IMR-90 (cell line): ENCODE measurements at regions not wholly inside any gene's neighbourhood (a gene's known extent, or its start where the extent isn't known, plus 50 kb on each side); places are given as distances from the start of the nearest gene placed in this dataset.

Experiments used
- ATAC-seq: fragments of 200-7000 bp; cut with Tn5 transposase; 2 replicates; pipeline ENCODE4 v1.9.1; 2020; ENCODE audit warnings: low read depth, mild to moderate bottlenecking, moderate library complexity
- BruUV-seq: library from RNA; stranded (reverse); fragments of 400-500 nt; replicated peaks from 2 replicates; lab custom pipeline; 2021; lab: Mats Ljungman, UMichigan
- CTCF ChIA-PET: fragments of 300-600 bp; formaldehyde crosslinking; extraction: SDS; loops from one replicate; lab custom pipeline; 2021; ENCODE audit warnings: antibody characterized with exemption; lab: Yijun Ruan, JAX
- POLR2A ChIA-PET: fragments of 300-600 bp; sonication (Branson Sonifier 250); formaldehyde crosslinking; loops from one replicate; lab custom pipeline; 2022; ENCODE audit warnings: antibody characterized with exemption; ENCODE audit not compliant: unreplicated experiment; lab: Charles Lee
- DNase-seq: peaks from one replicate; pipeline ENCODE4 v3.0.0; 2013
- H2AFZ ChIP-seq: replicated peaks from 2 replicates; pipeline ENCODE3; 2013; ENCODE audit warnings: low read length, mild to moderate bottlenecking; ENCODE audit not compliant: poor library complexity
- H2AK5ac ChIP-seq: 2 replicates; pipeline ENCODE4 v1.6.1; 2013; ENCODE audit warnings: low read depth, low read length, inconsistent platforms
- H2AK9ac ChIP-seq: replicated peaks from 2 replicates; pipeline ENCODE3; 2013; ENCODE audit warnings: mild to moderate bottlenecking, low read depth, low read length, moderate library complexity; ENCODE audit not compliant: poor library complexity
- H2BK120ac ChIP-seq: 2 replicates; pipeline ENCODE4 v1.6.1; 2013; ENCODE audit warnings: low read depth, low read length, inconsistent platforms
- H2BK15ac ChIP-seq: 3 replicates; pipeline ENCODE4 v1.6.1; 2013; ENCODE audit warnings: low read depth, low read length, inconsistent platforms
- H2BK20ac ChIP-seq: 2 replicates; pipeline ENCODE4 v1.6.1; 2013; ENCODE audit warnings: low read depth, mild to moderate bottlenecking, inconsistent platforms, low read length, moderate library complexity
- H2BK5ac ChIP-seq: 2 replicates; pipeline ENCODE4 v1.6.1; 2013; ENCODE audit warnings: mild to moderate bottlenecking, low read depth, low read length, inconsistent platforms; ENCODE audit not compliant: poor library complexity, severe bottlenecking
- H3K14ac ChIP-seq: replicated peaks from 2 replicates; pipeline ENCODE4 v1.6.1; 2013; ENCODE audit warnings: low read depth, low read length, inconsistent platforms
- H3K18ac ChIP-seq: 2 replicates; pipeline ENCODE4 v1.6.1; 2013; ENCODE audit warnings: low read depth, low read length, control low read depth
- H3K23ac ChIP-seq: 2 replicates; pipeline ENCODE4 v1.6.1; 2013; ENCODE audit warnings: low read depth, low read length, inconsistent platforms
- H3K27ac ChIP-seq: 2 replicates; pipeline ENCODE4 v1.5.1; 2013; ENCODE audit warnings: mild to moderate bottlenecking, control low read depth, low read length; ENCODE audit not compliant: insufficient read depth
- H3K27me3 ChIP-seq: 2 replicates; pipeline ENCODE4 v1.6.1; 2013; ENCODE audit warnings: low read length; ENCODE audit not compliant: control insufficient read depth, insufficient read depth
- H3K36me3 ChIP-seq: 2 replicates; pipeline ENCODE4 v1.6.1; 2013; ENCODE audit warnings: low read length, mixed read lengths; ENCODE audit not compliant: control insufficient read depth, insufficient read depth
- H3K4ac ChIP-seq: 2 replicates; pipeline ENCODE4 v1.6.1; 2013; ENCODE audit warnings: low read depth, low read length, inconsistent platforms
- H3K4me1 ChIP-seq: 2 replicates; pipeline ENCODE4 v1.6.1; 2013; ENCODE audit warnings: low read length, mixed read lengths; ENCODE audit not compliant: control insufficient read depth, insufficient read depth
- H3K4me2 ChIP-seq: 2 replicates; pipeline ENCODE4 v1.6.1; 2013; ENCODE audit warnings: low read depth, mild to moderate bottlenecking, control low read depth, low read length, moderate library complexity
- H3K4me3 ChIP-seq: 2 replicates; pipeline ENCODE4 v1.5.1; 2013; ENCODE audit warnings: low read depth, mild to moderate bottlenecking, control low read depth, low read length, moderate library complexity; ENCODE audit not compliant: insufficient read depth
- H3K56ac ChIP-seq: 2 replicates; pipeline ENCODE4 v1.6.1; 2013; ENCODE audit warnings: low read length, inconsistent platforms; ENCODE audit not compliant: insufficient read depth; ENCODE audit errors: extremely low read depth
- H3K79me1 ChIP-seq, 2 experiments: 2 replicates each; pipeline ENCODE4 v1.6.1; 2013; ENCODE audit warnings: low read length in 2 of 2, inconsistent platforms in 1 of 2, low read depth in 1 of 2
- H3K9ac ChIP-seq: 2 replicates; pipeline ENCODE4 v1.6.1; 2013; ENCODE audit warnings: low read depth, low read length, control low read depth
- H3K9me1 ChIP-seq: 2 replicates; pipeline ENCODE4 v1.6.1; 2013; ENCODE audit warnings: low read length, inconsistent platforms; ENCODE audit not compliant: insufficient read depth
- H3K9me3 ChIP-seq: 2 replicates; pipeline ENCODE4 v1.6.1; 2013; ENCODE audit warnings: low read length; ENCODE audit not compliant: control insufficient read depth, insufficient read depth
- H4K20me1 ChIP-seq: 2 replicates; pipeline ENCODE4 v1.6.1; 2013; ENCODE audit warnings: low read length, inconsistent platforms; ENCODE audit not compliant: insufficient read depth
- H4K5ac ChIP-seq: 2 replicates; pipeline ENCODE4 v1.6.1; 2013; ENCODE audit warnings: mild to moderate bottlenecking, low read depth, low read length, control low read depth
- H4K8ac ChIP-seq, 2 experiments: 2 replicates each; pipeline ENCODE4 v1.6.1; 2013; ENCODE audit warnings: low read depth in 2 of 2, low read length in 2 of 2, control low read depth in 1 of 2, inconsistent platforms in 1 of 2
- H4K91ac ChIP-seq: 2 replicates; pipeline ENCODE4 v1.6.1; 2013; ENCODE audit warnings: low read depth, low read length, inconsistent platforms; ENCODE audit not compliant: insufficient read depth
- BHLHE40 ChIP-seq: fragments of 150-350 bp; IDR thresholded peaks from 2 replicates; pipeline ENCODE4 v1.6.1; 2016; ENCODE audit warnings: mild to moderate bottlenecking, low read depth, low read length
- CEBPB ChIP-seq: IDR thresholded peaks from 2 replicates; pipeline ENCODE4 v1.6.1; 2012; ENCODE audit warnings: low read depth, low read length, improper control_type of control experiment
- CHD1 ChIP-seq: IDR thresholded peaks from 2 replicates; pipeline ENCODE4 v1.6.1; 2012; ENCODE audit warnings: low read depth, low read length, improper control_type of control experiment
- FOS ChIP-seq: fragments of 150-350 bp; IDR thresholded peaks from 2 replicates; pipeline ENCODE4 v1.6.1; 2016; ENCODE audit warnings: low read depth, low read length
- MAFK ChIP-seq: IDR thresholded peaks from 2 replicates; pipeline ENCODE4 v1.6.1; 2012; ENCODE audit warnings: low read depth, low read length, improper control_type of control experiment
- MAZ ChIP-seq: IDR thresholded peaks from 2 replicates; pipeline ENCODE4 v1.6.1; 2012; ENCODE audit warnings: low read depth, mild to moderate bottlenecking, low read length, improper control_type of control experiment, moderate library complexity, borderline replicate concordance
- MXI1 ChIP-seq: IDR thresholded peaks from 2 replicates; pipeline ENCODE4 v1.6.1; 2012; ENCODE audit warnings: low read depth, mild to moderate bottlenecking, low read length, moderate library complexity, borderline replicate concordance
- NFE2L2 ChIP-seq: fragments of 150-350 bp; IDR thresholded peaks from 2 replicates; pipeline ENCODE4 v1.6.1; 2016; ENCODE audit warnings: low read depth, mild to moderate bottlenecking, low read length
- POLR2A ChIP-seq: IDR thresholded peaks from 2 replicates; pipeline ENCODE4 v1.6.1; 2012; ENCODE audit warnings: mild to moderate bottlenecking, low read depth, low read length
- RAD21 ChIP-seq: IDR thresholded peaks from 2 replicates; pipeline ENCODE4 v1.6.1; 2012; ENCODE audit warnings: low read length, improper control_type of control experiment
- RCOR1 ChIP-seq: IDR thresholded peaks from 2 replicates; pipeline ENCODE4 v1.6.1; 2012; ENCODE audit warnings: mild to moderate bottlenecking, low read length, improper control_type of control experiment; ENCODE audit not compliant: insufficient replicate concordance
- RFX5 ChIP-seq: IDR thresholded peaks from 2 replicates; pipeline ENCODE4 v1.8.0; 2012; ENCODE audit warnings: low read depth, mild to moderate bottlenecking, low read length, moderate library complexity
- SMC3 ChIP-seq: fragments of 150-350 bp; IDR thresholded peaks from 2 replicates; pipeline ENCODE4 v1.6.1; 2016; ENCODE audit warnings: low read depth, mild to moderate bottlenecking, antibody characterized with exemption, low read length, moderate library complexity
- WGBS, 2 experiments: methylation state at CpG; one replicate each; pipeline versions ENCODE4 v1.1.5 to v1.1.7; 2013; ENCODE audit warnings: missing lambda C conversion rate in 2 of 2; ENCODE audit not compliant: insufficient read length in 1 of 2; ENCODE audit errors: extremely low coverage in 2 of 2; 5-methylcytosine and 5-hydroxymethylcytosine counted together
- dilution Hi-C: fragments of 300-500 bp; cut with HindIII; formaldehyde crosslinking; loops from one replicate; pipeline ENCODE4 v1.14.3; 2018; ENCODE audit warnings: low sequenced_read_pairs; ENCODE audit not compliant: unreplicated experiment
- in situ Hi-C: fragments of 300-500 bp; cut with MboI; formaldehyde crosslinking; loops from 3 replicates; pipeline ENCODE4 v1.14.3; 2019; ENCODE audit warnings: low sequenced_read_pairs, inconsistent platforms, mixed read lengths
- intact Hi-C: fragments of 100-400 bp; cut with micrococcal nuclease; formaldehyde crosslinking; loops from 2 replicates; pipeline ENCODE4 v1.10.0; 2022
- TF ChIP-seq, protein P1 (sequence below): conservative IDR thresholded peaks from 2 replicates; pipeline ENCODE4 v1.5.1; 2012; ENCODE audit warnings: mild to moderate bottlenecking, low read depth, low read length, improper control_type of control experiment
- TF ChIP-seq, protein P2 (sequence below): fragments of 150-350 bp; IDR thresholded peaks from 2 replicates; pipeline ENCODE4 v1.6.1; 2016; ENCODE audit warnings: low read depth, mild to moderate bottlenecking, low read length, moderate library complexity, borderline replicate concordance
- TF ChIP-seq, protein P3 (sequence below): fragments of 150-350 bp; IDR thresholded peaks from 2 replicates; pipeline ENCODE4 v1.6.1; 2017; ENCODE audit warnings: mild to moderate bottlenecking, antibody characterized with exemption, low read length, low read depth

DNA sequence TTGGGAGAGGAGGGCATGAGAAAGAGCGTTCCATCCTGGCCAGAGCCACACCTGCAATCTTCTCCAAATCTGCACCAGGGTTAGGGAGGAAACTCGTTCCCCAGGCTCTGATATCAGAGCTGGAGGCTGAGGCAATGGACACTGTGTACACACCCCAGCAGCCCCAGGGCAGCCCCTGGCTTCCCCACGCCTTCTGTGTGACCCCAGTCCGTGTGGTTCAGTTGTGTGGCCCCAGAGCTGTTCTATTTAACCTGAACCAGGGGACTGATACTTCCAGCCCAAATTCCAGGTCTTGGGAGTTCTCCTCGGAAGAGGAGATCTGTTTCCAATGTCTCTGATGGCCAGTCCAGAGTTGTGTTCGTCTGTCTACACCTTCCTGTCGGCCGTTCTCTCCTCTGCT, 242.6 kb upstream of the EXOC2 start:
- TF ChIP-seq CEBPB, result no peak
- TF ChIP-seq POLR2A, result no peak
- no peak for TF ChIP-seq MXI1
- TF ChIP-seq, protein P1, sequence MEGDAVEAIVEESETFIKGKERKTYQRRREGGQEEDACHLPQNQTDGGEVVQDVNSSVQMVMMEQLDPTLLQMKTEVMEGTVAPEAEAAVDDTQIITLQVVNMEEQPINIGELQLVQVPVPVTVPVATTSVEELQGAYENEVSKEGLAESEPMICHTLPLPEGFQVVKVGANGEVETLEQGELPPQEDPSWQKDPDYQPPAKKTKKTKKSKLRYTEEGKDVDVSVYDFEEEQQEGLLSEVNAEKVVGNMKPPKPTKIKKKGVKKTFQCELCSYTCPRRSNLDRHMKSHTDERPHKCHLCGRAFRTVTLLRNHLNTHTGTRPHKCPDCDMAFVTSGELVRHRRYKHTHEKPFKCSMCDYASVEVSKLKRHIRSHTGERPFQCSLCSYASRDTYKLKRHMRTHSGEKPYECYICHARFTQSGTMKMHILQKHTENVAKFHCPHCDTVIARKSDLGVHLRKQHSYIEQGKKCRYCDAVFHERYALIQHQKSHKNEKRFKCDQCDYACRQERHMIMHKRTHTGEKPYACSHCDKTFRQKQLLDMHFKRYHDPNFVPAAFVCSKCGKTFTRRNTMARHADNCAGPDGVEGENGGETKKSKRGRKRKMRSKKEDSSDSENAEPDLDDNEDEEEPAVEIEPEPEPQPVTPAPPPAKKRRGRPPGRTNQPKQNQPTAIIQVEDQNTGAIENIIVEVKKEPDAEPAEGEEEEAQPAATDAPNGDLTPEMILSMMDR, result no peak
- TF ChIP-seq RCOR1, result no peak
- TF ChIP-seq RAD21, result no peak
- TF ChIP-seq MAFK, result no peak
- no peak for TF ChIP-seq BHLHE40
- TF ChIP-seq NFE2L2, result no peak
- TF ChIP-seq CHD1, result no peak
- TF ChIP-seq, protein P2, sequence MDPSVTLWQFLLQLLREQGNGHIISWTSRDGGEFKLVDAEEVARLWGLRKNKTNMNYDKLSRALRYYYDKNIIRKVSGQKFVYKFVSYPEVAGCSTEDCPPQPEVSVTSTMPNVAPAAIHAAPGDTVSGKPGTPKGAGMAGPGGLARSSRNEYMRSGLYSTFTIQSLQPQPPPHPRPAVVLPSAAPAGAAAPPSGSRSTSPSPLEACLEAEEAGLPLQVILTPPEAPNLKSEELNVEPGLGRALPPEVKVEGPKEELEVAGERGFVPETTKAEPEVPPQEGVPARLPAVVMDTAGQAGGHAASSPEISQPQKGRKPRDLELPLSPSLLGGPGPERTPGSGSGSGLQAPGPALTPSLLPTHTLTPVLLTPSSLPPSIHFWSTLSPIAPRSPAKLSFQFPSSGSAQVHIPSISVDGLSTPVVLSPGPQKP, result no peak
- no peak for TF ChIP-seq MAZ
- TF ChIP-seq SMC3, result no peak
- no peak for TF ChIP-seq FOS
- TF ChIP-seq, protein P3, sequence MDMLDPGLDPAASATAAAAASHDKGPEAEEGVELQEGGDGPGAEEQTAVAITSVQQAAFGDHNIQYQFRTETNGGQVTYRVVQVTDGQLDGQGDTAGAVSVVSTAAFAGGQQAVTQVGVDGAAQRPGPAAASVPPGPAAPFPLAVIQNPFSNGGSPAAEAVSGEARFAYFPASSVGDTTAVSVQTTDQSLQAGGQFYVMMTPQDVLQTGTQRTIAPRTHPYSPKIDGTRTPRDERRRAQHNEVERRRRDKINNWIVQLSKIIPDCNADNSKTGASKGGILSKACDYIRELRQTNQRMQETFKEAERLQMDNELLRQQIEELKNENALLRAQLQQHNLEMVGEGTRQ, result no peak
- no peak for TF ChIP-seq RFX5
- dilution Hi-C loops (no loop called here), in situ Hi-C loops (no loop called here), intact Hi-C loops (loop anchor here (10.0 kb wide), 1 partner anchor 209 kb away; no protein-coding TSS in a partner anchor)
- H3K4me1 ChIP-seq, result no peaks in the 10 kb centered on the region
- no peak overlapping the region for H4K8ac ChIP-seq
- no peaks in the 10 kb centered on the region for H3K9me1 ChIP-seq
- ChIA-PET POLR2A (no interaction called here), CTCF (no interaction called here)
- H4K5ac ChIP-seq, result no peak overlapping the region
- no TSS peak for BruUV-seq
- H3K9ac ChIP-seq, result no peak overlapping the region
- no peak overlapping the region for H3K4ac ChIP-seq
- H3K14ac ChIP-seq, result no peak overlapping the region
- H2BK120ac ChIP-seq, result no peak overlapping the region
- DNase-seq, result no peak
- no peak overlapping the region for H2BK15ac ChIP-seq
- no peak overlapping the region for H2BK5ac ChIP-seq
- no peak overlapping the region for H3K23ac ChIP-seq
- WGBS, 2 experiments, result 33% methylated on average over 5 of the region's 8 CpGs; no CpG with 5 or more reads in 1 of the 2 experiments
- H4K20me1 ChIP-seq, result no peaks in the 10 kb centered on the region
- H3K36me3 ChIP-seq, result no peaks in the 10 kb centered on the region
- H3K79me1 ChIP-seq, result no peaks in the 10 kb centered on the region
- no peak for ATAC-seq
- H3K4me2 ChIP-seq, result no peak overlapping the region
- H3K27me3 ChIP-seq, result peaks cover 29% of the 10 kb centered on the region
- no peak overlapping the region for H3K56ac ChIP-seq
- H2BK20ac ChIP-seq, result no peak overlapping the region
- H3K27ac ChIP-seq, result no peak overlapping the region
- no peak overlapping the region for H3K4me3 ChIP-seq
- no peaks in the 10 kb centered on the region for H3K9me3 ChIP-seq
- H2AK9ac ChIP-seq, result no peak overlapping the region
- H3K18ac ChIP-seq, result no peak overlapping the region
- H2AK5ac ChIP-seq, result no peak overlapping the region
- no peak overlapping the region for H4K91ac ChIP-seq
- no peak overlapping the region for H2AFZ ChIP-seq
